ENCODE measurements at regions not wholly inside any gene's neighbourhood (a gene's known extent, or its start where the extent isn't known, plus 50 kb on each side); places are given as distances from the start of the nearest gene placed in this dataset.

DNA sequence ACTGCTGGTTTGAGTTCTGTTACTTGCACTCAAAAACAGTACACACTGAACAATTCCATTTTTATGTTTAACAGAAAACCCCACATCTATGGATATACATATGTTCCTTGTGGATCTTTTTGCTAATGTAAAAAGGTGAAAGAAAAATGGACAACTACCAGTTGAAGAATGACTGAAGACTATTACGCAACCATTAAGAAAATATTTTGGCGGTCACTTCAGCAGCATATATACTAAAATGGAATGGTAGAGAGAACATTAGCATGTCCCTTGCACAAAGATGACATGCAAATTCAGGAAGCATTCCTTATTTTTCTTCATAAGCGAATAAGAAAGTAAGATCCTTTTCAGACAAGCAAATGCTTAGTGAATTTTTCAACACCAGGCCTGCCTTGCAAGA is 84.6 kb upstream of the FMR1 start:
- no peak for ATAC-seq

More for the DNA sequence above, 84.6 kb upstream of the FMR1 start:
- Histone ChIP-seq H3K9me2 (ENCODE audit: insufficient read depth) (no peaks in the 10 kb centered on the region), H3K27ac (ENCODE audit: low read depth, low read length) (no peak overlapping the region), H3K4me1 (ENCODE audit: control insufficient read depth in 1 of 2, insufficient read depth in 2 of 2, low read length in 2 of 2) (no peaks in the 10 kb centered on the region), H3K36me3 (ENCODE audit: control insufficient read depth in 1 of 2, insufficient read depth in 2 of 2, low read length in 2 of 2) (no peaks in the 10 kb centered on the region), H3K27me3 (ENCODE audit: insufficient read depth, low read length) (no peaks in the 10 kb centered on the region), H3K4me3 (replicated peaks in 1 of 2; ENCODE audit: low read depth in 1 of 2, low read length in 2 of 2) (no peak overlapping the region), H4K20me1 (ENCODE audit: insufficient read depth) (no peaks in the 10 kb centered on the region), H3K4me2 (ENCODE audit: low read length) (no peak overlapping the region), H3K79me2 (ENCODE audit: insufficient read depth, low read length) (no peaks in the 10 kb centered on the region), H3K9me3 (ENCODE audit: control insufficient read depth in 1 of 2, insufficient read depth in 1 of 2, low read depth in 1 of 2, low read length in 2 of 2) (no peaks in the 10 kb centered on the region), H3K9ac (ENCODE audit: low read length) (no peak overlapping the region), H2AFZ (ENCODE audit: low read depth, low read length, poor library complexity, severe bottlenecking) (no peak overlapping the region)
- ChIA-PET CTCF (no interaction called here), POLR2A (no interaction called here), RAD21 (ENCODE audit: low non-redundant PET in 1 of 2, low total read pairs in 2 of 2, uncharacterized antibody in 2 of 2, unreplicated experiment in 2 of 2) (no interaction called here)
- intact Hi-C loops (cut with micrococcal nuclease), result no loop called here
- TF ChIP-seq FOSL1 (IDR thresholded peaks at IDR 0.05; ENCODE audit: low read depth), result no peak
- TF ChIP-seq ELF1 (IDR thresholded peaks at IDR 0.05; ENCODE audit: borderline replicate concordance, low read depth), result no peak
- TF ChIP-seq YY1 (IDR thresholded peaks at IDR 0.05; ENCODE audit: extremely low read depth, insufficient replicate concordance, low read depth, low read length), result no peak
- TF ChIP-seq JUND (IDR thresholded peaks at IDR 0.05), result no peak
- TF ChIP-seq ZNF274 (IDR thresholded peaks at IDR 0.05; ENCODE audit: low read depth, low read length), result no peak
- TF ChIP-seq EGR1 (IDR thresholded peaks at IDR 0.05; ENCODE audit: low read depth), result no peak
- TF ChIP-seq, protein P1, sequence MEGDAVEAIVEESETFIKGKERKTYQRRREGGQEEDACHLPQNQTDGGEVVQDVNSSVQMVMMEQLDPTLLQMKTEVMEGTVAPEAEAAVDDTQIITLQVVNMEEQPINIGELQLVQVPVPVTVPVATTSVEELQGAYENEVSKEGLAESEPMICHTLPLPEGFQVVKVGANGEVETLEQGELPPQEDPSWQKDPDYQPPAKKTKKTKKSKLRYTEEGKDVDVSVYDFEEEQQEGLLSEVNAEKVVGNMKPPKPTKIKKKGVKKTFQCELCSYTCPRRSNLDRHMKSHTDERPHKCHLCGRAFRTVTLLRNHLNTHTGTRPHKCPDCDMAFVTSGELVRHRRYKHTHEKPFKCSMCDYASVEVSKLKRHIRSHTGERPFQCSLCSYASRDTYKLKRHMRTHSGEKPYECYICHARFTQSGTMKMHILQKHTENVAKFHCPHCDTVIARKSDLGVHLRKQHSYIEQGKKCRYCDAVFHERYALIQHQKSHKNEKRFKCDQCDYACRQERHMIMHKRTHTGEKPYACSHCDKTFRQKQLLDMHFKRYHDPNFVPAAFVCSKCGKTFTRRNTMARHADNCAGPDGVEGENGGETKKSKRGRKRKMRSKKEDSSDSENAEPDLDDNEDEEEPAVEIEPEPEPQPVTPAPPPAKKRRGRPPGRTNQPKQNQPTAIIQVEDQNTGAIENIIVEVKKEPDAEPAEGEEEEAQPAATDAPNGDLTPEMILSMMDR (IDR thresholded peaks at IDR 0.05 in 2 of 3, conservative IDR thresholded peaks at IDR 0.05 in 1 of 3; ENCODE audit: borderline replicate concordance in 1 of 3, insufficient read depth in 1 of 3, low read depth in 2 of 3, low read length in 2 of 3), result no peak
- TF ChIP-seq REST (IDR thresholded peaks at IDR 0.05; ENCODE audit: low read depth), result no peak
- no peak for TF ChIP-seq RAD21 (IDR thresholded peaks at IDR 0.05; ENCODE audit: low read depth)
- TF ChIP-seq SRF (IDR thresholded peaks at IDR 0.05; ENCODE audit: low read depth), result no peak
- no peak for TF ChIP-seq CEBPB (IDR thresholded peaks at IDR 0.05; ENCODE audit: low read depth)
- TF ChIP-seq ATF3 (IDR thresholded peaks at IDR 0.05), result no peak
- no peak for TF ChIP-seq TCF7L2 (IDR thresholded peaks at IDR 0.05; ENCODE audit: borderline replicate concordance, extremely low read depth, insufficient read depth, insufficient read length)
- TF ChIP-seq CBX3 (IDR thresholded peaks at IDR 0.05; ENCODE audit: low read depth), result no peak
- no peak for TF ChIP-seq SP1 (IDR thresholded peaks at IDR 0.05; ENCODE audit: low read depth)
- no peak for TF ChIP-seq SIN3A (IDR thresholded peaks at IDR 0.05; ENCODE audit: low read depth)
- no peak for TF ChIP-seq EZH2 (IDR thresholded peaks at IDR 0.05)
- TF ChIP-seq POLR2A (IDR thresholded peaks at IDR 0.05; ENCODE audit: borderline replicate concordance, extremely low read depth, insufficient read depth, insufficient read length), result no peak
- no peak for TF ChIP-seq POLR2AphosphoS5 (IDR thresholded peaks at IDR 0.05; ENCODE audit: low read depth, low read length)
- DNase-seq (ENCODE audit: low read depth, low spot score), result no peak
- BruUV-seq (replicated peaks), result no TSS peak
